K562 (cell line): ENCODE measurements at regions not wholly inside any gene's neighbourhood (a gene's known extent, or its start where the extent isn't known, plus 50 kb on each side); places are given as distances from the start of the nearest gene placed in this dataset.
"Not testable (repeated sequence)": the region's sequence is repeated elsewhere in the genome, so short reads cannot be mapped to it uniquely, and the experiment has no call there.

ENCODE experiments used
- ASH1L ChIP-seq: fragments of 450-650 bp; IDR thresholded peaks from 2 replicates; pipeline ENCODE4 v1.6.1; 2018; ENCODE audit warnings: borderline replicate concordance, mild to moderate bottlenecking, low read depth; ENCODE audit not compliant: partially characterized antibody
- HLTF ChIP-seq: fragments of 450-650 bp; IDR thresholded peaks from 2 replicates; pipeline ENCODE4 v1.6.1; 2016
- MEIS2 ChIP-seq: fragments of 450-650 bp; IDR thresholded peaks from 2 replicates; pipeline ENCODE4 v1.6.1; 2014; ENCODE audit warnings: mild to moderate bottlenecking; ENCODE audit not compliant: partially characterized antibody
- PREB ChIP-seq: sonication (generic); formaldehyde crosslinking; IDR thresholded peaks from 2 replicates; pipeline ENCODE4 v1.8.1; 2023; ENCODE audit warnings: mild to moderate bottlenecking, missing genetic modification reagents
- RBBP5 ChIP-seq: fragments of 200-600 bp; sonication (generic); IDR thresholded peaks from 2 replicates; pipeline ENCODE4 v1.6.1; 2012; ENCODE audit warnings: borderline replicate concordance, mild to moderate bottlenecking, low read length, control low read depth, inconsistent platforms; ENCODE audit not compliant: insufficient read depth, poor library complexity, severe bottlenecking
- TF ChIP-seq, protein P1 (sequence below): fragments of 450-650 bp; IDR thresholded peaks from 2 replicates; pipeline ENCODE4 v1.6.1; 2016; ENCODE audit warnings: mild to moderate bottlenecking, moderate library complexity

GRCh38 chr2:66144324-66144723, 290.6 kb upstream of the MEIS1 start:
- TF ChIP-seq HLTF, MEIS2, ASH1L, RBBP5, PREB: not testable (repeated sequence)
- TF ChIP-seq, protein P1, sequence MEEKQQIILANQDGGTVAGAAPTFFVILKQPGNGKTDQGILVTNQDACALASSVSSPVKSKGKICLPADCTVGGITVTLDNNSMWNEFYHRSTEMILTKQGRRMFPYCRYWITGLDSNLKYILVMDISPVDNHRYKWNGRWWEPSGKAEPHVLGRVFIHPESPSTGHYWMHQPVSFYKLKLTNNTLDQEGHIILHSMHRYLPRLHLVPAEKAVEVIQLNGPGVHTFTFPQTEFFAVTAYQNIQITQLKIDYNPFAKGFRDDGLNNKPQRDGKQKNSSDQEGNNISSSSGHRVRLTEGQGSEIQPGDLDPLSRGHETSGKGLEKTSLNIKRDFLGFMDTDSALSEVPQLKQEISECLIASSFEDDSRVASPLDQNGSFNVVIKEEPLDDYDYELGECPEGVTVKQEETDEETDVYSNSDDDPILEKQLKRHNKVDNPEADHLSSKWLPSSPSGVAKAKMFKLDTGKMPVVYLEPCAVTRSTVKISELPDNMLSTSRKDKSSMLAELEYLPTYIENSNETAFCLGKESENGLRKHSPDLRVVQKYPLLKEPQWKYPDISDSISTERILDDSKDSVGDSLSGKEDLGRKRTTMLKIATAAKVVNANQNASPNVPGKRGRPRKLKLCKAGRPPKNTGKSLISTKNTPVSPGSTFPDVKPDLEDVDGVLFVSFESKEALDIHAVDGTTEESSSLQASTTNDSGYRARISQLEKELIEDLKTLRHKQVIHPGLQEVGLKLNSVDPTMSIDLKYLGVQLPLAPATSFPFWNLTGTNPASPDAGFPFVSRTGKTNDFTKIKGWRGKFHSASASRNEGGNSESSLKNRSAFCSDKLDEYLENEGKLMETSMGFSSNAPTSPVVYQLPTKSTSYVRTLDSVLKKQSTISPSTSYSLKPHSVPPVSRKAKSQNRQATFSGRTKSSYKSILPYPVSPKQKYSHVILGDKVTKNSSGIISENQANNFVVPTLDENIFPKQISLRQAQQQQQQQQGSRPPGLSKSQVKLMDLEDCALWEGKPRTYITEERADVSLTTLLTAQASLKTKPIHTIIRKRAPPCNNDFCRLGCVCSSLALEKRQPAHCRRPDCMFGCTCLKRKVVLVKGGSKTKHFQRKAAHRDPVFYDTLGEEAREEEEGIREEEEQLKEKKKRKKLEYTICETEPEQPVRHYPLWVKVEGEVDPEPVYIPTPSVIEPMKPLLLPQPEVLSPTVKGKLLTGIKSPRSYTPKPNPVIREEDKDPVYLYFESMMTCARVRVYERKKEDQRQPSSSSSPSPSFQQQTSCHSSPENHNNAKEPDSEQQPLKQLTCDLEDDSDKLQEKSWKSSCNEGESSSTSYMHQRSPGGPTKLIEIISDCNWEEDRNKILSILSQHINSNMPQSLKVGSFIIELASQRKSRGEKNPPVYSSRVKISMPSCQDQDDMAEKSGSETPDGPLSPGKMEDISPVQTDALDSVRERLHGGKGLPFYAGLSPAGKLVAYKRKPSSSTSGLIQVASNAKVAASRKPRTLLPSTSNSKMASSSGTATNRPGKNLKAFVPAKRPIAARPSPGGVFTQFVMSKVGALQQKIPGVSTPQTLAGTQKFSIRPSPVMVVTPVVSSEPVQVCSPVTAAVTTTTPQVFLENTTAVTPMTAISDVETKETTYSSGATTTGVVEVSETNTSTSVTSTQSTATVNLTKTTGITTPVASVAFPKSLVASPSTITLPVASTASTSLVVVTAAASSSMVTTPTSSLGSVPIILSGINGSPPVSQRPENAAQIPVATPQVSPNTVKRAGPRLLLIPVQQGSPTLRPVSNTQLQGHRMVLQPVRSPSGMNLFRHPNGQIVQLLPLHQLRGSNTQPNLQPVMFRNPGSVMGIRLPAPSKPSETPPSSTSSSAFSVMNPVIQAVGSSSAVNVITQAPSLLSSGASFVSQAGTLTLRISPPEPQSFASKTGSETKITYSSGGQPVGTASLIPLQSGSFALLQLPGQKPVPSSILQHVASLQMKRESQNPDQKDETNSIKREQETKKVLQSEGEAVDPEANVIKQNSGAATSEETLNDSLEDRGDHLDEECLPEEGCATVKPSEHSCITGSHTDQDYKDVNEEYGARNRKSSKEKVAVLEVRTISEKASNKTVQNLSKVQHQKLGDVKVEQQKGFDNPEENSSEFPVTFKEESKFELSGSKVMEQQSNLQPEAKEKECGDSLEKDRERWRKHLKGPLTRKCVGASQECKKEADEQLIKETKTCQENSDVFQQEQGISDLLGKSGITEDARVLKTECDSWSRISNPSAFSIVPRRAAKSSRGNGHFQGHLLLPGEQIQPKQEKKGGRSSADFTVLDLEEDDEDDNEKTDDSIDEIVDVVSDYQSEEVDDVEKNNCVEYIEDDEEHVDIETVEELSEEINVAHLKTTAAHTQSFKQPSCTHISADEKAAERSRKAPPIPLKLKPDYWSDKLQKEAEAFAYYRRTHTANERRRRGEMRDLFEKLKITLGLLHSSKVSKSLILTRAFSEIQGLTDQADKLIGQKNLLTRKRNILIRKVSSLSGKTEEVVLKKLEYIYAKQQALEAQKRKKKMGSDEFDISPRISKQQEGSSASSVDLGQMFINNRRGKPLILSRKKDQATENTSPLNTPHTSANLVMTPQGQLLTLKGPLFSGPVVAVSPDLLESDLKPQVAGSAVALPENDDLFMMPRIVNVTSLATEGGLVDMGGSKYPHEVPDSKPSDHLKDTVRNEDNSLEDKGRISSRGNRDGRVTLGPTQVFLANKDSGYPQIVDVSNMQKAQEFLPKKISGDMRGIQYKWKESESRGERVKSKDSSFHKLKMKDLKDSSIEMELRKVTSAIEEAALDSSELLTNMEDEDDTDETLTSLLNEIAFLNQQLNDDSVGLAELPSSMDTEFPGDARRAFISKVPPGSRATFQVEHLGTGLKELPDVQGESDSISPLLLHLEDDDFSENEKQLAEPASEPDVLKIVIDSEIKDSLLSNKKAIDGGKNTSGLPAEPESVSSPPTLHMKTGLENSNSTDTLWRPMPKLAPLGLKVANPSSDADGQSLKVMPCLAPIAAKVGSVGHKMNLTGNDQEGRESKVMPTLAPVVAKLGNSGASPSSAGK, result not testable (repeated sequence)
